SK-N-SH treated with all-trans-retinoic acid at 6 μM for 48 hours (cell line): ENCODE measurements at regions not wholly inside any gene's neighbourhood (a gene's known extent, or its start where the extent isn't known, plus 50 kb on each side); places are given as distances from the start of the nearest gene placed in this dataset.

Experiments used
- ESRRG ChIP-seq: fragments of 250-450 bp; sonication (Bioruptor Pico); IDR thresholded peaks from 2 replicates; pipeline ENCODE4 v1.6.1; 2021; ENCODE audit warnings: mild to moderate bottlenecking
- OSR1 ChIP-seq: fragments of 250-450 bp; sonication (Bioruptor Pico); IDR thresholded peaks from 2 replicates; pipeline ENCODE4 v1.8.0; 2022; ENCODE audit warnings: moderate library complexity, mild to moderate bottlenecking, inconsistent platforms
- PATZ1 ChIP-seq: fragments of 250-450 bp; sonication (Bioruptor Pico); IDR thresholded peaks from 2 replicates; pipeline ENCODE4 v1.8.0; 2020; ENCODE audit warnings: mild to moderate bottlenecking, moderate library complexity, borderline replicate concordance
- POU6F1 ChIP-seq: fragments of 250-450 bp; sonication (Bioruptor Pico); IDR thresholded peaks from 2 replicates; pipeline ENCODE4 v1.8.0; 2021; ENCODE audit warnings: low read depth, mild to moderate bottlenecking, moderate library complexity, borderline replicate concordance
- PPARA ChIP-seq: fragments of 250-450 bp; sonication (Bioruptor Pico); IDR thresholded peaks from 2 replicates; pipeline ENCODE4 v1.5.0; 2020; ENCODE audit warnings: mild to moderate bottlenecking, borderline replicate concordance
- RARB ChIP-seq: fragments of 250-450 bp; sonication (Bioruptor Pico); IDR thresholded peaks from 2 replicates; pipeline ENCODE4 v1.8.0; 2021; ENCODE audit warnings: mild to moderate bottlenecking, moderate library complexity
- TCF4 ChIP-seq: fragments of 250-450 bp; sonication (Bioruptor Pico); IDR thresholded peaks from 2 replicates; pipeline ENCODE4 v1.8.0; 2021; ENCODE audit warnings: mild to moderate bottlenecking, moderate library complexity, borderline replicate concordance
- ZFP3 ChIP-seq: fragments of 250-450 bp; sonication (Bioruptor Pico); IDR thresholded peaks from 2 replicates; pipeline ENCODE4 v1.5.0; 2020; ENCODE audit warnings: mild to moderate bottlenecking, moderate library complexity
- ZNF565 ChIP-seq: fragments of 450-650 bp; formaldehyde crosslinking; conservative IDR thresholded peaks from 2 replicates; pipeline ENCODE4 v1.5.0; 2020; ENCODE audit warnings: low read depth, mild to moderate bottlenecking, moderate library complexity
- ZNF8 ChIP-seq: fragments of 450-650 bp; formaldehyde crosslinking; IDR thresholded peaks from 2 replicates; pipeline ENCODE4 v1.5.0; 2020; ENCODE audit warnings: mild to moderate bottlenecking, moderate library complexity
- TF ChIP-seq, protein P1 (sequence below): fragments of 250-450 bp; sonication (Bioruptor Pico); IDR thresholded peaks from 2 replicates; pipeline ENCODE4 v1.5.1; 2020; ENCODE audit warnings: low read depth, mild to moderate bottlenecking, moderate library complexity

DNA sequence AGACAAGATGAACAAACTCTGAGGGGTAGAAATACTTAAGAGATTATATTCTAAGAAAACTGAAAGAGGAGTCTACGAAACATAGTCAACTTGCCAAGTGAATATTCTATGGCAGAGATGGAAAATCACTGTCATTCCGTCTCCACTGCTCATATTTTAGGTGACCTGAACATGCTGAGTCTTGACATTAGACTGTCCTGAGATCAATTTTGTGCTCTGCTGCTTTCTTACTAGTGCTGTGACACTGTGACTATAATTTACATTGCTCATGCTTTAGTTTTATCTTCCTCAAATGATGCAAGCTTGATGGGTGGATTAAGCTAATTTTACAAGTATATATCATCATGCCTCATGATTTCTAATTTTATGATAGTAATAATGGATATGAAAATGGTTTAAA, 228.2 kb upstream of the LRFN5 start:
- TF ChIP-seq PATZ1 (CRISPR knock-in tag) (no peak), RARB (CRISPR knock-in tag) (no peak), ZNF8 (no peak), ZFP3 (no peak), ESRRG (CRISPR knock-in tag) (no peak), POU6F1 (CRISPR knock-in tag) (no peak), PPARA (no peak), ZNF565 (CRISPR knock-in tag) (no peak), TCF4 (CRISPR knock-in tag) (no peak), OSR1 (CRISPR knock-in tag) (no peak)
- TF ChIP-seq, protein P1, sequence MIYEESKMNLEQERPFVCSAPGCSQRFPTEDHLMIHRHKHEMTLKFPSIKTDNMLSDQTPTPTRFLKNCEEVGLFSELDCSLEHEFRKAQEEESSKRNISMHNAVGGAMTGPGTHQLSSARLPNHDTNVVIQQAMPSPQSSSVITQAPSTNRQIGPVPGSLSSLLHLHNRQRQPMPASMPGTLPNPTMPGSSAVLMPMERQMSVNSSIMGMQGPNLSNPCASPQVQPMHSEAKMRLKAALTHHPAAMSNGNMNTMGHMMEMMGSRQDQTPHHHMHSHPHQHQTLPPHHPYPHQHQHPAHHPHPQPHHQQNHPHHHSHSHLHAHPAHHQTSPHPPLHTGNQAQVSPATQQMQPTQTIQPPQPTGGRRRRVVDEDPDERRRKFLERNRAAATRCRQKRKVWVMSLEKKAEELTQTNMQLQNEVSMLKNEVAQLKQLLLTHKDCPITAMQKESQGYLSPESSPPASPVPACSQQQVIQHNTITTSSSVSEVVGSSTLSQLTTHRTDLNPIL (CRISPR knock-in tag): no peak
